Muscle layer of duodenum (tissue), 2 donors: ENCODE measurements at regions not wholly inside any gene's neighbourhood (a gene's known extent, or its start where the extent isn't known, plus 50 kb on each side); places are given as distances from the start of the nearest gene placed in this dataset.

Experiments used
- H3K27ac ChIP-seq: one replicate; pipeline ENCODE4 v1.7.0; 2013; ENCODE audit warnings: mild to moderate bottlenecking, low read length
- H3K27me3 ChIP-seq: one replicate; pipeline ENCODE4 v1.7.0; 2013; ENCODE audit warnings: low read depth, mild to moderate bottlenecking, control low read depth, low read length
- H3K36me3 ChIP-seq, 2 donors: one replicate each; pipeline ENCODE4 v1.7.0; 2013; ENCODE audit warnings: low read length in 2 of 2, control low read depth in 1 of 2, mild to moderate bottlenecking in 1 of 2; ENCODE audit not compliant: insufficient read depth in 2 of 2, control insufficient read depth in 1 of 2
- H3K4me1 ChIP-seq, 2 donors: one replicate each; pipeline ENCODE4 v1.7.0; 2013; ENCODE audit warnings: low read length in 2 of 2, mild to moderate bottlenecking in 2 of 2, control low read depth in 1 of 2, moderate library complexity in 1 of 2; ENCODE audit not compliant: insufficient read depth in 2 of 2, control insufficient read depth in 1 of 2
- H3K4me3 ChIP-seq, 2 donors: one replicate each; pipeline ENCODE4 v1.7.0; 2013; ENCODE audit warnings: low read length in 2 of 2, low read depth in 1 of 2, mild to moderate bottlenecking in 1 of 2
- H3K9me3 ChIP-seq, 2 donors: one replicate each; pipeline ENCODE4 v1.7.0; 2013; ENCODE audit warnings: low read length in 2 of 2, control low read depth in 1 of 2, mild to moderate bottlenecking in 1 of 2; ENCODE audit not compliant: control insufficient read depth in 1 of 2
- donor health status: healthy.

DNA sequence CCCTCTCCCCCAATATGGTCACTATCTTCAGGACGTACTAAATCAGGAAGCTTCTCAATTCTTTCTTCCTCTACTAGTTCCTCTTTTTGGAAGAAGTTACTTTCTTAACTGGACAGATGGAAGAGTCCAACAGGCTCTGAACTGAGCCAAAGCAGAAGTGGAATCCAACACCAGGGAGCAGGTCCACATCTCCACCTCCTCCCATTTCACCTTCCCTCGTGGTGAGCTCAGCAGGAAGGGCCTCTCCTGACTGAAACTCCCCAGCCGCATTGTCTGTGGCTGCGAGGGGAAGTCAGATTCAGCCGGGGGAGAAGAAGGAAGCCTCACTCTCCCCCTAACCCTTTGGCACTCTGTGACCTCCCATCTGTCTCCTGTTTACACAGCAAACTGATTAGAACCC lies 63.8 kb upstream of the UST start:
- H3K27ac ChIP-seq = no peak overlapping the region
- H3K4me1 ChIP-seq = no peaks in the 10 kb centered on the region
- no peaks in the 10 kb centered on the region for H3K27me3 ChIP-seq
- H3K4me3 ChIP-seq = no peak overlapping the region
- no peaks in the 10 kb centered on the region for H3K36me3 ChIP-seq
- no peaks in the 10 kb centered on the region for H3K9me3 ChIP-seq

GRCh38 chr6:148689168-148689567 lies 57.7 kb upstream of the UST start:
- H3K27me3 ChIP-seq = no peaks in the 10 kb centered on the region
- H3K4me1 ChIP-seq = no peaks in the 10 kb centered on the region
- H3K36me3 ChIP-seq = no peaks in the 10 kb centered on the region
- H3K4me3 ChIP-seq = no peak overlapping the region
- no peaks in the 10 kb centered on the region for H3K9me3 ChIP-seq
- no peak overlapping the region for H3K27ac ChIP-seq

GRCh38 chr6:148693882-148694484 lies 52.8 kb upstream of the UST start:
- no peaks in the 10 kb centered on the region for H3K36me3 ChIP-seq
- H3K27me3 ChIP-seq = no peaks in the 10 kb centered on the region
- no peaks in the 10 kb centered on the region for H3K4me1 ChIP-seq
- no peak overlapping the region for H3K27ac ChIP-seq
- no peak overlapping the region for H3K4me3 ChIP-seq
- H3K9me3 ChIP-seq = no peaks in the 10 kb centered on the region
